Endodermal cell (in vitro differentiated cells): ENCODE measurements at regions not wholly inside any gene's neighbourhood (a gene's known extent, or its start where the extent isn't known, plus 50 kb on each side); places are given as distances from the start of the nearest gene placed in this dataset.

Experiments used
- DNase-seq: peaks from one replicate; pipeline ENCODE4 v3.0.0-alpha.2; 2017
- H3K27ac ChIP-seq: 2 replicates; pipeline ENCODE4 v1.5.1; 2013; ENCODE audit warnings: mild to moderate bottlenecking, low read depth, low read length, moderate library complexity
- H3K27me3 ChIP-seq: 2 replicates; pipeline ENCODE4 v1.6.1; 2013; ENCODE audit warnings: mild to moderate bottlenecking, low read length, moderate library complexity; ENCODE audit not compliant: insufficient read depth, control insufficient read depth, poor library complexity, severe bottlenecking
- H3K36me3 ChIP-seq: 2 replicates; pipeline ENCODE4 v1.7.0; 2013; ENCODE audit warnings: mild to moderate bottlenecking, low read length, moderate library complexity; ENCODE audit not compliant: control insufficient read depth, insufficient read depth
- H3K4me1 ChIP-seq: one replicate; pipeline ENCODE4 v1.7.0; 2013; ENCODE audit warnings: low read length; ENCODE audit not compliant: control insufficient read depth, insufficient read depth
- H3K4me3 ChIP-seq: 2 replicates; pipeline ENCODE4 v1.5.1; 2013; ENCODE audit warnings: mild to moderate bottlenecking, low read length, moderate library complexity
- H3K9ac ChIP-seq: 2 replicates; pipeline ENCODE4 v1.6.1; 2013; ENCODE audit warnings: mild to moderate bottlenecking, low read length, moderate library complexity; ENCODE audit not compliant: poor library complexity, severe bottlenecking; ENCODE audit errors: extremely low read depth
- H3K9me3 ChIP-seq: 2 replicates; pipeline ENCODE4 v1.6.1; 2013; ENCODE audit warnings: mild to moderate bottlenecking, low read length, moderate library complexity; ENCODE audit not compliant: control insufficient read depth
- H3K27ac Mint-ChIP-seq: 2 replicates; pipeline ENCODE4 v1.8.0; 2020; ENCODE audit warnings: mixed read lengths
- H3K27me3 Mint-ChIP-seq: 2 replicates; pipeline ENCODE4 v1.8.0; 2021; ENCODE audit warnings: mild to moderate bottlenecking, mixed read lengths; ENCODE audit not compliant: insufficient read depth
- H3K36me3 Mint-ChIP-seq: 2 replicates; pipeline ENCODE4 v1.8.0; 2020; ENCODE audit warnings: low read depth, mixed read lengths
- H3K4me1 Mint-ChIP-seq: 2 replicates; pipeline ENCODE4 v1.8.0; 2020; ENCODE audit warnings: mixed read lengths
- H3K4me3 Mint-ChIP-seq: 2 replicates; pipeline ENCODE4 v1.8.0; 2020; ENCODE audit warnings: mild to moderate bottlenecking, moderate library complexity, mixed read lengths
- H3K9me3 Mint-ChIP-seq: 2 replicates; pipeline ENCODE4 v1.8.0; 2020; ENCODE audit warnings: mild to moderate bottlenecking, mixed read lengths
- WGBS, 2 experiments: methylation state at CpG; one replicate each; pipeline versions ENCODE4 v1.1.5 to v1.1.7; 2013; ENCODE audit warnings: missing lambda C conversion rate in 2 of 2, mixed read lengths in 1 of 2; ENCODE audit not compliant: insufficient coverage in 1 of 2, insufficient read length in 1 of 2; 5-methylcytosine and 5-hydroxymethylcytosine counted together
- TF ChIP-seq, protein P1 (sequence below): fragments of 200-600 bp; sonication (generic); conservative IDR thresholded peaks from 2 replicates; pipeline ENCODE4 v1.5.0; 2021; ENCODE audit warnings: antibody characterized with exemption, mild to moderate bottlenecking

DNA sequence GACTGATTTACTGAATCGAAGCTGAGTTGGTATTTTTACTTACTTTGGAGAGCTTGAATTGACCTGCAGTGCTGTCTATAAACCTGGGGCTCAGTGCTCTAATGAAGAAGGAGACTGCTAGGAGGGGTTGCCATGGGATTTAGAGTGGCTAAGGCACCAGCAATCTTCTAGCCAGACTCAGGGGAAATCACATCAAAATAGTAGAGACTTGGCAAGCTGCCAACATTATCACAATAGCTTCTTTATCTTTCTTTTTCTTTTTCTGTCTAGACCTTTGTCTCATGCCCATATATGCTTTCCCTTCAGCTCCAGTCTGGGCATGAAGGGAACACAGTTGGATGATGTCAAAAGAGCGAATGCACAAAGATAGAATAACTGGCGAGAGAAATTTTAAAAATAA is 301.1 kb upstream of the DPYD start:
- no peaks in the 10 kb centered on the region for H3K9me3 Mint-ChIP-seq
- H3K36me3 Mint-ChIP-seq: no peaks in the 10 kb centered on the region
- no peak overlapping the region for H3K27ac Mint-ChIP-seq
- no peaks in the 10 kb centered on the region for H3K9me3 ChIP-seq
- no peaks in the 10 kb centered on the region for H3K27me3 Mint-ChIP-seq
- no peak overlapping the region for H3K4me3 ChIP-seq
- DNase-seq: no peak
- H3K4me3 Mint-ChIP-seq: no peak overlapping the region
- no peak overlapping the region for H3K9ac ChIP-seq
- peak overlapping the region; percentile 92 for H3K27ac ChIP-seq
- no peaks in the 10 kb centered on the region for H3K36me3 ChIP-seq
- no peaks in the 10 kb centered on the region for H3K27me3 ChIP-seq
- no peaks in the 10 kb centered on the region for H3K4me1 ChIP-seq
- TF ChIP-seq, protein P1, sequence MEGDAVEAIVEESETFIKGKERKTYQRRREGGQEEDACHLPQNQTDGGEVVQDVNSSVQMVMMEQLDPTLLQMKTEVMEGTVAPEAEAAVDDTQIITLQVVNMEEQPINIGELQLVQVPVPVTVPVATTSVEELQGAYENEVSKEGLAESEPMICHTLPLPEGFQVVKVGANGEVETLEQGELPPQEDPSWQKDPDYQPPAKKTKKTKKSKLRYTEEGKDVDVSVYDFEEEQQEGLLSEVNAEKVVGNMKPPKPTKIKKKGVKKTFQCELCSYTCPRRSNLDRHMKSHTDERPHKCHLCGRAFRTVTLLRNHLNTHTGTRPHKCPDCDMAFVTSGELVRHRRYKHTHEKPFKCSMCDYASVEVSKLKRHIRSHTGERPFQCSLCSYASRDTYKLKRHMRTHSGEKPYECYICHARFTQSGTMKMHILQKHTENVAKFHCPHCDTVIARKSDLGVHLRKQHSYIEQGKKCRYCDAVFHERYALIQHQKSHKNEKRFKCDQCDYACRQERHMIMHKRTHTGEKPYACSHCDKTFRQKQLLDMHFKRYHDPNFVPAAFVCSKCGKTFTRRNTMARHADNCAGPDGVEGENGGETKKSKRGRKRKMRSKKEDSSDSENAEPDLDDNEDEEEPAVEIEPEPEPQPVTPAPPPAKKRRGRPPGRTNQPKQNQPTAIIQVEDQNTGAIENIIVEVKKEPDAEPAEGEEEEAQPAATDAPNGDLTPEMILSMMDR: no peak
- WGBS, 2 experiments: 92 to 94% methylated on average over 2 to 3 of the region's 3 CpGs
- H3K4me1 Mint-ChIP-seq: no peaks in the 10 kb centered on the region

DNA sequence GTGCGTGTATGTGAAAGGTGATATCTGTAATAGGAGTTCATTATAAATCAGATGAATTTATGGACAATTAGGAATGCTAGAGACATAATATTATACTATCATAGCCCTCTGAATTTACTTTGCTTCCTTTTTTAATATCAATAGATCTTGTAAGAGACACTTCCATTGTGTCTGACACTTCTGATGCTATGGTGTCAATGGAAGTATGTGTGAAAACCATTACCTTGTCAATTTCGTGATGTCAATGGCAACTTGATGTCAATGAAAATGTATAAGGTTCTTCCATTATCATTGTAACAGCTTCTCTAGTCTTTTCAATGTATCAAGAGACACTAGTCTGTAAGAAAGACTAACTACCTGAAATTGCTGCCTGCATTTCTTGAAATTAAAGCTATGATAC is 296.8 kb upstream of the DPYD start:
- no peaks in the 10 kb centered on the region for H3K36me3 Mint-ChIP-seq
- no peak overlapping the region for H3K4me3 Mint-ChIP-seq
- Histone ChIP-seq H3K4me3 (no peak overlapping the region), H3K9me3 (no peaks in the 10 kb centered on the region), H3K27me3 (no peaks in the 10 kb centered on the region), H3K4me1 (no peaks in the 10 kb centered on the region), H3K36me3 (no peaks in the 10 kb centered on the region), H3K9ac (no peak overlapping the region), H3K27ac (no peak overlapping the region)
- TF ChIP-seq, protein P1: no peak
- WGBS, 2 experiments: 88 to 100% methylated on average over 1 of the region's 2 CpGs
- no peak for DNase-seq
- no peaks in the 10 kb centered on the region for H3K4me1 Mint-ChIP-seq
- H3K27me3 Mint-ChIP-seq: no peaks in the 10 kb centered on the region
- H3K27ac Mint-ChIP-seq: no peak overlapping the region
- no peaks in the 10 kb centered on the region for H3K9me3 Mint-ChIP-seq

DNA sequence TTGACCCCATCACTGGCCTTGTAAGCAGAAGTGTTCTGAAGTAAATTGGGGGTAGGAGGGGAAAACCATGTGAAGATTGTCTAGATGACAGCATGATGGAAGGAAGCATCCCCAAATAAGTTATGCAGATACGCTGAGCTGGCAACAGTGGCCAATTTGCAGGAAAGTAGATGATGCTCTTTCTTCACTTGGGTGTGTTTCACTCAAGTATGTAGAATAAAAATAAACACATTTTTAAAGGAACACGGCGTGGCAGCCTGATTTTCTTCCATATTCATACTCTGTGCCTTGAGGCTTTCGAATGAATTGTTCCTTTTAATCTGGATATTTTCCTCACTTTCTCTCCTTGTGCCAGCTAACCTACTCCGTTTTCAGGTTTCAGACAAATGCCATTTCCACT is 295.5 kb upstream of the DPYD start:
- Mint-ChIP-seq H3K4me1 (no peaks in the 10 kb centered on the region), H3K4me3 (no peak overlapping the region), H3K27me3 (no peaks in the 10 kb centered on the region), H3K36me3 (no peaks in the 10 kb centered on the region), H3K27ac (no peak overlapping the region), H3K9me3 (no peaks in the 10 kb centered on the region)
- H3K9me3 ChIP-seq: no peaks in the 10 kb centered on the region
- H3K27me3 ChIP-seq: no peaks in the 10 kb centered on the region
- H3K9ac ChIP-seq: no peak overlapping the region
- 88 to 90% methylated on average over 5 of the region's 5 CpGs for WGBS, 2 experiments
- no peaks in the 10 kb centered on the region for H3K4me1 ChIP-seq
- H3K4me3 ChIP-seq: no peak overlapping the region
- no peak overlapping the region for H3K27ac ChIP-seq
- DNase-seq: no peak
- TF ChIP-seq, protein P1: no peak
- H3K36me3 ChIP-seq: no peaks in the 10 kb centered on the region
